Activated CD4-positive, alpha-beta T cell treated with anti-CD3 and anti-CD28 coated beads, Interleukin-10, Interleukin-2, amounts not matched to agents 100 ng/mL and 50 ng/mL, durations not matched to agents 16 hours and 8 hours (primary cell): ENCODE measurements at regions not wholly inside any gene's neighbourhood (a gene's known extent, or its start where the extent isn't known, plus 50 kb on each side); places are given as distances from the start of the nearest gene placed in this dataset.

Source experiments
- DNase-seq: peaks from one replicate; pipeline ENCODE4 v3.0.0-alpha.2; 2020

DNA sequence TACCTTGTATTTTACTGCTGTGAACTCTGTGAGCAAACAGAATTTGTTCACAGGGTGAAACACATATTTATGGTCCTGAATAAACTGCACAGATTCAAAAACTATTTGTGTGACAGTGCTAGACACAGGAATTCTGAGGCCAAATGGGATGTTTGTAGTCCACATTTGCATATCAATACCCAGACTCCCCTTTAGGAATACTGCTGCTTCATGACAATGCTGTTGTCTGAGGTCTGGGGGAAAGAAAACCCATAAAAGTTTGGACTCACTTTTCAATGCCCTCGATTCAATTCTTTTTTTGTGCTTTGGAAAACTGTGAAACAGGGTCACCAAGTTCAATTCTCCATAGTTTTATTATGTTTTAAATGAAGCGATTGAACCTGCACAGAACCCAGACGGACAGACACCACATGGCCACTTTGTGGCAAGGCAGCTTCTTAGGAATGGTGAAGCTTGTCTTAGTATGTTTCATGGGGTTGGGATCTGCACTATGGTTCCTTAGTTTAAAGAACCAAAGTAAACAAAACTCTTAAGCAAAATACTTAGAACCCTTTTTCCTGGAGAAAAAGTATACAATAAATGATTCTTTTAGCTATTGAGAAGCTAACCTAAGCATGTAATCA lies 92.3 kb upstream of the MAD2L1 start:
- no peak for DNase-seq

DNA sequence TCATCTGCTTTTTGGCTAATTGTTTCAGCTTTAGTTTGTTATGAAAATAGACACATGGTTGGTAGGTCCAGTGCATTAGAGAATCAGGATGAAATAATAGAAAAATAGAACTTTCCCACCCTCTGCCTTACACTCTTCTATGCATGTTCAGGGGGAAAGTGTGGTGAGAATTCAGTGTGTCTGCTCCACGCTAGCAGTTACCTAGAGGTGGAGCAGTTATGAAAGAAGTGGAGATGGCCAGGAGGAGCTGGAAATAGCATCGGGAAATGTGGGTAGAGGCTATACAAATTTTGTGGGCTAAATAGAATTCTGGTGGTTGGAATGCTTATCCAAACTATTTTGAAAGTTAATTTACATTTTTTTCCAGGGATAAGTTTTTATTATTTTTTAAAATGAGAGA lies 91.4 kb upstream of the MAD2L1 start:
- DNase-seq: no peak

DNA sequence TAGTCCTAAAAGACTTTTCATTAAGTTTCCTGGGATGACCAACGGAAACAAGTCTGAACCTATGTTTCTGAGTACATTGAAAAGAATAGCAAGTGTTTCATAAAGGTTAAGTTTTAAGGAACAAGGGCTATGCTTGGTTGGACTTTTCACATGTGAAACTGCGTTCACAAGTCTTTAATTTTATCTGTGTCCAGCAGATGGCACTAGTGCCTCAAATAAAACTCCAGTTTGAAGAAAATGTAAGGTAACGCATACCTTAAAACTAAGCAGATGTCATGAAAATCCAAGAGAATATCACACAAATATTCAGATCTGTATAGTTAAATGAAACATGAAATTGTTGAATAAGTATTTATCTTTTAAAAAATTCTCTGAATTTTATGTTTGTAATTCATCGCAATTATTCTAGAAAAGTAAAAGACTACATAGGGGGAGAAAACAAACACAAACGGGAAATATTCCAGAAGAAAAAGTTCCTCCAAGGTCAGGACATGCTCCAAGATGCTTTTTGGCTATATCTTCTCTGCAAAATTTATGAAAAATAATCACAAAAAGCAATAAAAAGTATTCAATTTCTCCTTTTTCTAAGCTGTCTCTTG lies 89.6 kb upstream of the MAD2L1 start:
- DNase-seq: peak; percentile 63

DNA sequence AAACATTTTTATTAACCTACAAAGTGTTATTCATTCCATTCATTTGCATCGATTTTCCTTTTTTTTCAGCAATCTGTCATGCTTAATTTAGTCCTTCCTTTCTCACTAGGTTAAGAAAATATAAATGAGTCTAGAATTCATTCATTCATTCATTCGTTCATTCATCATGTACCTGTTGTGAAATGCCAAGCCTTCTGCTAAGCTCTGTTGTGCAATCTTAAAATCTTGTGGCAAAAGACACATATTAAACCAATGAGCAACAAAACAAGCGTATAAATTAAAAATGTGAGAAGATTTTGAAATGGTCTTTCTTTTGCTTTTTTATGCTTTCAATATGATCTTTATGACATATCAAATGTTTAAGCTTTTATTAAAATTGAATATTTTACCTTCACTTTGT lies 88.6 kb upstream of the MAD2L1 start:
- DNase-seq: no peak

DNA sequence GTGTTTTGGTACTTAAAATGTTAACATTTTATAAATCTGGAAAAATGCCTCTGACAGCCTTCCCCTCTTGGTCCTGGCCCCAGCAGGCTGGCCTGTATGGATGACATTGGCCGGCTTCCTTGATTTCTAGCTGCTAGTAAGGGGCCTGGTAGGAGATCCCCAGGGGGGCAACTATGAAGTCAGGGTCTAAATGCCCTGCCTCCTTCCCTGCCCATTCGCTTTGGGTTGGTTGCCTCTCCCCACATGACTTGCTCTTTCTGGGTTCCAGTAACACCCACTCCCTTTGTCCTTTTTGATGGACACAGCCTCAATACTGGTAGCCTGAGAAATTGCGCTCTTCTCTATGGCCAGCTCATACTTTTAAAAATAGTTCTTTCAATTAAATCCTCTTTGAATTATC lies 78.0 kb upstream of the MAD2L1 start:
- DNase-seq: no peak

DNA sequence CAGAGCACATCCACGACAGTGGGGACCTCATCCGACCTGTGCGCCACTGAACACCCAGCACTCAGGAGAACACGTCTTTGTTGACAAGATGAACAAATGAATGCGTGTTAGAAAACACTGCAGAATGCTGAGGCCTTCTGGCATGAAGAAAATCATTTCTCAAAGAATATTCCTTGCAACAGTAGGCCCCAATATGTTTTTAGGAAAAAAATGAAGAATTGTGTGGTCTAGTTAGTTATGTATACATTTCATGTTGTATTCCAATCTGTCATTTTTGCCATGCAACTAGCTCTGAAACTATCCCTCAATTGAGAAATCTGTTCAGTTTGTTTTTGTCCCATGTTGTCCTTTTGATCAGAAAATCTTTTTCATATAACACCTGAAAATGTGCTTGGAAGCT lies 77.4 kb upstream of the MAD2L1 start:
- no peak for DNase-seq

DNA sequence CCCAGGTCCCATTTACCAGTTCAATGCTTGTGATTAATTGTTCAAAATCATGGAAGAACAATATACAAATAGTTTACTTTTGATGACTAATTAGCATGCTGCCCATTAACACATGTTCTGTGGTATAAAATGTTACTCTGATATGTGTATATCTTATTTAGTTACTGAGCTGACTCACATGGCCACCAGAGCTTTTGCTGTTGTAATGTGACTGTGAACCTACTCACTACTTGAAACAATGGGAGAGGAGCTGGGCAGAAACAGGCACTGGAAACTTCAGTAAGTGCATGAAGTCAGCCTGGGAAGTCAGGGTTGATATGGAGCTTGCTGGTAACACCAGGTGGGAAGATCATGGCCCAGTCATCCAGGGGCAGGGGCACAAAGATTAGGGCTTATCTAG lies 72.7 kb upstream of the MAD2L1 start:
- no peak for DNase-seq

DNA sequence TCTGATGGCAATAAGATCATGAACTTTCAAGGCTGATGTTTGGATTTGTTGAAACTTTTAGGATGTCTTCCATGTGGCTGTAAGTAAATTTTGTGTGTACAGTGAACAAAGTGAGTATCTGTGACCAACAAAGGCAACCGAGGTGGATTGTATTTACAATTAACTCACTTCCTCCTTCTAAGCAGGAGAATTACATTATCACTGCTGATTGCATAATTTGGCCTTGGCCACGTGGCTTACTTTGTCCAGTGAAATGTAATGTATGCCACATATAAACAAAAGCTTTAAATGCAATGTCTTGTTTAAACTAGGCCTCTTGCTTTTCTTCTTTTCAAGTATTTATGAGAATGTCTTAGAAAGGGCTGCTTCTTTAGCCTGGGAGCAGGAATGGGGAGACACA lies 66.3 kb upstream of the MAD2L1 start:
- no peak for DNase-seq

DNA sequence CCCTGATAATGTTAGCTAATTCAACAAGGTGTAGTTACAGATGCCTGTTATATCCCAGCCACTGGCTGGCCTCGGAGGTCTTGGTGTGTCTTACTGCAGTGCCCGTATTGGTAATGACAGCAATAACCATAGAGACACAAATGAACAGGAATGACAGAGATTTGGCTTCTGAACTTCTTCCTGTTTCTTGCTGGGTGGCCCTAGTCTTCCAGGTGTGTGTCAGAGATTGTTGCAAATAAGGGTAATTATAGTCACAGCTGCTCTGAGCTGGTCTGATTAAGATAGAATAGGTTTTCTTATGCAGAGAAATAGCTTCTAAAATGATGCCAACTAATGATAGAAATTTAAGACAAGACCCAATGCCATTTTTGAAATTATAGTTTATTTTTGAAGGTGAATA lies 64.1 kb upstream of the MAD2L1 start:
- DNase-seq: no peak
